HG03039 (cell line): ENCODE measurements at regions not wholly inside any gene's neighbourhood (a gene's known extent, or its start where the extent isn't known, plus 50 kb on each side); places are given as distances from the start of the nearest gene placed in this dataset.
"Not testable (repeated sequence)": the region's sequence is repeated elsewhere in the genome, so short reads cannot be mapped to it uniquely, and the experiment has no call there.

Source experiments
- ATAC-seq: cut with Tn5 transposase; IDR thresholded peaks from one replicate; pipeline ENCODE4 v1.9.1; 2021; ENCODE audit warnings: mild to moderate bottlenecking, moderate library complexity; ENCODE audit not compliant: unreplicated experiment

DNA sequence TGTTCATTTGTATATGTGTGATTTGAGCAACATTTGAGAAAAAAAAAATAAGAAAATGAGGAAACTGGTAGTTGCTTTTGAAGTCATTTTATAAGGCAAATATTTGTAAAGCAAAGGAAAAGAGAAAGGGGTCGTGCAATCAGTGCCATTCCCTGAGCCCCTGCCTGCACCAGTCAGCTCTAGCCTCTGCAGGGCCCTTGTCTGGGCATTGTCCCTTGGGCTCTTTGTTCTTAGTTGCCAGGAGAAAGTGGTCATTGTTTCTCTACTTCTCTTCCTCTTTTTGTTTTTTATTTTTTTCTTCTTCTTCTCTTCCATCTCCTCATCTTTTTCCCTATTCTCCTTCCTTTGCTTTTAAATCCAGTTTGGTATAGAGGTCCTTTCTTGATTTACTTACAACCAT is 175.3 kb upstream of the CREB1 start:
- no peak for ATAC-seq

- no peak for ATAC-seq
These were observed 173.2 kb upstream of the CREB1 start for GRCh38 chr2:207356567-207356966.

DNA sequence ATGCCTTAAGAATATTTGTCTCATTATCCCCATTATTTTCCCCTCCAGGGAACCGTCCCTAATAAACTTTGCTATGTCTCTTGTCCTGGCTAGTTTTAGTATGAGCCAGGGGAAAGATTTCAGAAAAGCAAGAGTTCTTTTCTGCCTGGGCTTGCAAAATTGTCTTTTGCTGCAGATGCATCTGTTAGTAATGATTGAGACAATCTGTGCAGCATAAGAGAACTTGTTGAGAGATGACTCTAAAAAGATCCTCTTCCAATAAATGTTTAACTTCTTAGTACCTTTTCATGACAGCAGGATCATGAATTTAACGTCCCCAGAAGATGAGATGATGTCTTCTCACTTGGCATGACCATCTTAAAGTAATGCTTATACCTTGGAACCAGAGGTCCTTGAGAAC is 172.5 kb upstream of the CREB1 start:
- no peak for ATAC-seq

GRCh38 chr2:207362716-207363115 is 167.0 kb upstream of the CREB1 start:
- no peak for ATAC-seq

DNA sequence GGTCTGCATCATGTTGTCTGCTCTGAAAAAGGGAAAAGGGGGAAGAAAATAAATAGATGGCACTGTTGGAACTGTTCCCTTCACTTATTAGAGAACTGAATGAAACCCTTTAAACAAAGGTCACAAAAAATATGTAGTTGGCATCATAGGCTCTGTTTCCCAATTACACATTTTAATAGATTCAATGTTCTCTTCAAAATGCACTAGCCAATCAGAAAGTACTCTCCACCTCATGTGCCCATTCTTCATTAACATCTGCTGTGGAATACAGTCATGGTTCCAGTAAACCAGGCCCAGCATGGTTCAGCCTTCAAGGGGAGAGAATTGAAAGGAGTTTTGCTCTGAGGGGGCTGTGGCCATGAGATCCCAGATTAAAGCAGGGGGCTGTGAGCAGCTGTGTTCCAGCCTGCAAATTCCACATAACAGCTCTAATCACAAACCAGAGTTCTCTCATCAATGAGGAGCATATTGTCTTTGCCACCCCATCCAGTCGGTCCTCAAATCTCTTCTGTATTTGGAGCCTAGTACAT is 165.9 kb upstream of the CREB1 start:
- no peak for ATAC-seq

- ATAC-seq: no peak
These were observed 159.1 kb upstream of the CREB1 start for GRCh38 chr2:207370646-207371045.

DNA sequence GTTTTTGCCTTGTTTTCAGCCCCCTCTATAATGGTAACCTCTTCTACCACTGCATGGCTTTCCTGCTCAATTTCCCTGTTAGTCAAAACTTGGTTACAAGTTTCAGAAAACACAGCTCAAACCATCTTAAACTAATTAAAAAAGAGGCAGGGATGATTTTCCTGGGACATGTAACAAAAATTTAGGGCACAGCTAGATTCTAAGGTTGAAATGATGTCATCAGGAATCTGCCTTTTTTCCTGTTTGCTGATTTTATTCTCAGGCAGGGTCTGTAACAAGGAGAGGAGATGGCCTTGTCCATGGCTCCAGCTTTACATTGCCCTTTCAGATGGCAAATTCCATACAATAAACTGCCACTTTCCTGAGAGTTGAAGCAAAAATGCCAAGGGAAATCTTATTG is 157.9 kb upstream of the CREB1 start:
- ATAC-seq: no peak

- no peak for ATAC-seq
These were observed 157.3 kb upstream of the CREB1 start for GRCh38 chr2:207372483-207372882.

DNA sequence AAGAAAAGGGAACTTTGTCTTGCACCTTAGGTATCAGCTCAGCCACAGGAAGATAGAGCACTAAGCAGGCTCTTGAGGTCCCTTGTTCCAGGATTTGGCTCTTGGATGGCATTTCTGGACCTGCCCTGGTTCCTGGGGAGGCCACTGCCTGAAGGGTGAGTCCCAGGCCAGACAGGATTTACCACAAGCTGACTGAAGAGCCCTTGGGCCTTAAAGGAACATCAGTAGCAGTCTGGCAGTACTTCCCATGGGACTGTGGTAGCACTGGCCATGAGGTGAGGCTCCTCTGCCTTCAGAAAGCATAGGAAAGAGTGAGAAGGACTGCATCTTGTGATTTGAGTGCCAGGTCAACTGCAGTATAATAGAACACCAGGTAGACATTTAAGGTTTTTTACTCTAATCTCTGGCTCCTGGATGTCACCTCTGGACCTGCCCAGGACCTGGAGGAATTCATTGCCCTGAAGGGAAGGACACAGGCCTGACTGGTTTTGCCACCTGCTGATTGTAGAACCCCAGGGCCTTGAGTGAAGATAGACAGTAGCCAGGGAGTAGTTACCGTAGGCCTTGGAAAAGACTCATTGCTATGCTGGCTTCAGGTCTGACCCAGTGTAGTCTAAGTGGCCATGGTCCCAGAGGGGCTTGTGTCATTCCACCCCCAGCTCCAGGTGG is 154.4 kb upstream of the CREB1 start:
- no peak for ATAC-seq

DNA sequence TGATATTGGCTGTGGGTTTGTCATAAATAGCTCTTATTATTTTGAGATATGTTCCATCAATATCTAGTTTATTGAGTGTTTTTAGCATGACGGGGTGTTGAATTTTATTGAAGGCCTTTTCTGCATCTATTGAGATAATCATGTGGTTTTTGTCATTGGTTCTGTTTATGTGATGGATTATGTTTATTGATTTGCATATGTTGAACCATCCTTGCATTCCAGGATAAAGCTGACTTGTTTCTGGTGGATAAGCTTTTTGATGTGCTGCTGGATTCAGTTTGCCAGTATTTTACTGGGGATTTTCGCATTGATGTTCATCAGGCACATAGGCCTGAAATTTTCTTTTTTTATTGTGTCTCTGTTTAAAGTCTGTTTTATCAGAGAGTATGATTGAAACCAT is 151.1 kb upstream of the CREB1 start:
- not testable (repeated sequence) for ATAC-seq

- ATAC-seq: no peak
These were observed 144.7 kb upstream of the CREB1 start for GRCh38 chr2:207385076-207385475.

DNA sequence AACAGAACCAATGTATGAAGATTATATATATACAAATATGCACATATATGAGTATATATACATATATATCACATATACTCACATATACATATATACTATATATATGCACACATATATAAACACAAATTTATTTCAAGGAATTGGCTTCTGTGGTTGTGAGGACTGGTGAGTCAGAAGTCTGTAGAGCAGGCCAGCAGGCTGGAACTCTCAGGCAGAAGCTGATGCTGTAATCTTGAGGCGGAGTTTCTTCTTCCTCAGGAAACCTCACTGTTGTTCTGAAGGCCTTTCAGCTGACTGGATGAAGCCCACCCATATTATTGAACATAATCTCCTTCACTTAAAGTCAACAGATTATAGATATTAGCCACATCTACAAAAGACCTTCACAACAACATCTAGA is 143.9 kb upstream of the CREB1 start:
- no peak for ATAC-seq

GRCh38 chr2:207387001-207387571 is 142.7 kb upstream of the CREB1 start:
- ATAC-seq: no peak

DNA sequence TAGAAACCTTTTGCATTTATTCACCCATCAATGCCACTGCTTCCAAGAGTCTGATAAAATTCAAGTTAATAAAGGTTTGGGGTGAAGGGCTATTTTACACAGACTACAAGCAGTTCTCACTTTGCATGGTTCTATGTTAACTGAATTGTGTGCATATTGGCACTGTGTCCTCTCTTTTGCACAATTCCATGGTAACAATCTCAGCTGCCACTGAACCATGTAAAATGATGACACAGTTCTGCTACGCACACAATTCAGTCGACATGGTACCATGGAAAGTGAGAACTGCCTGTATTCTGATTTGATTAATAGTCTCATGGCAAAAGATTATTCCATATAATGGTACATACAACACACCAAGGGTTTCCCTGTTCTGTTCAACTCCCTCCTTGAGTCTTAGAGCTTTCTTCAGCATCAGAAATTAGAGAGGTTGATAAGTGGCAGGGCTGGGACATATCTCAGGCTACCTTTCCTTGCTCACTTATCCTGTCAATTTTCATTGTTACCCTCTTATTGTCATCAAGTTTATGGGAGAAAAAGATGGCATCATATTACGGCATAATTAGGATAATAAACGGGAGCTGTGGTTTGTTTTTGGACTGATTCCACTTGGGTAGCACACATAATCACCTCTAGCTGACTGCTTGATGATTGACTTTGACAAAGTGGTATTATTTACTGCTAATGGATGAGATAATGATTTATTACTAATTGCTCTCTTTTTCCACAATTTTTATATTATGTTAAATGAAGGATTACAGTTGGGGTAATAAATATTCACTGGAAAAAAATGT is 139.3 kb upstream of the CREB1 start:
- no peak for ATAC-seq

GRCh38 chr2:207394203-207394781 is 135.5 kb upstream of the CREB1 start:
- ATAC-seq: no peak

DNA sequence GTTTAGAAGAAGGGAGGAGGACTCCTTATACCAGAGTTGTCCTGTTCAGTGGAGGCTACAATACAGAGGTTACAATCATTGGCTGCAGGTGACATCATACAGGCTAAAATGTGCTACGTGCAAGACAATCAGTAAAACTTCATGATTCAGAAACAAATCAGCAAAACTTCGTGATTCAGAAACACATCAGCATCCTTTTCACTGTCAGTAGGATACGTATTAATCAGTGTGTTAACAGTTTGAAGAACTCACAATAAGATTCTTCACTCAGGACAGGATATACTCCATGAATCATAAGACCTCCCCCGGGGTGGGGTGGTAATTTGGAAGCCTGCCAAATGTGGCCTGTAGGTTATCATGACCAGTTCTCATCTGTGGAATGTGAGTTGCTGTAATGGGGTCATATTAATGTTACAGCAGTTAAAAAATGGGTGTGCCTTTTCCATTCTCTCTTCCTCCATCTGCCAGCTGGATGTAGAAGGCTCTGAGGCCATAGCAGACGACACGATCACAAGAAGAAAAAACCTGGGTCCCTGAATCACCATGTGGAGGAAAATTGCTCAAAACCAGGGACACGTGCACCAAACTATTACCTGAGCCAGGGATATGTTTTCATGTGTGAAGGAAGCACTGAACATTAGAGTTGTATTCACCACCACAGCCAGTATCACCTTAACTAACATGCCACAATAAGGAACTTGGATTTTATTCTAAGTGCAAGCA is 134.8 kb upstream of the CREB1 start:
- no peak for ATAC-seq

- no peak for ATAC-seq
These were observed 134.1 kb upstream of the CREB1 start for GRCh38 chr2:207395535-207396251.

DNA sequence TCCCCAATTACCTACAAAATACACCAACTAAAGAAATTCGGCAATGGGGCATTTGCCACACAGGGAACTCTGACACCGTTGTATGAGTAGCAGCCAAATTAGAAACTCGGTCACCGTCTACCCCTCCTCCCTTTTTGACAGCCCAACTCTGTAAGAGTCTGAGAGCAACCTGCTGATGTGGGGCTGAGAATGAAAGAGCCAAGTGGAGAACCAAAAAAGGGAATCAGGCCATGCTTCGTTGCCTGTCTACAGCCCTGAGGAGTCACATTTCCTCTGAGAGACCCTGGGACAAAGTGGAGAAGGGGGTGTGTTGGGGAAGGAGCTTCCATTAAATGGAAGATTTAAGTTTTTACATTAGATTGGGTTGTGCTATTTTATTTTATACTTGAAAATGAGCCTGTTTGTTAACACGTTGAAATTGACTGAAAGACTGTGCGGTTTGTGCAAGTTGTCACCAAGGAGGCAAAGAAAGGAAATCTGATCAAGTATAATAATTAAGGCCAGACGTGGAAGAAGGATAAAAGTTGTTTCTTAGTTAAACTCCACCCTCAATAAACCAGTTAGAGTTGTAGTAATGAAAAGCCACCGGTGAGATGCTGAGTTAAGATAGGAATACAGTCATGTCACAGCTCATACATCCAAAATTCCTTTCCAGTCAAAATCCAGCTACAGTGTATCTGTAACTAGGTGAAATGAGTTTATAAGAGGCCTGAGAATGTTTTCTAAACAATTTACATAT is 131.7 kb upstream of the CREB1 start:
- ATAC-seq: no peak

DNA sequence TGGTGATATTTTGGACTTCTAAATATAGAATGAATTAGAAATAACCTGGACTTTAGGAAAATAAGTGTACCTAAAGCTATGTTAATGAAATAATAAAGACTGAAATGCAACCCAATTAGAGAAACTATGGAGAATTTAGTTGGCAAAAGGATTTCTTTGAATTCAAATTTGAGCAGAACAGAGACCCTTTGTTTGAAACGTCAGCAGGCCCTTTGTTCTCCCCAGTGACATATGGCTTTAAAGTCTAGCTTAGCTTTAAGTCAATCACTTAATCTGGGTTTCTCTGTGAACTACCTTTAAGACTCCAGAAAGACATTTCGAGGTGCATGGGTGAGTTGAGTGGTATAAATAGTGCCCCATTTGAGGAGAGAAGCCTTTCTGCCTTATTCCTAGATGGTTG is 130.5 kb upstream of the CREB1 start:
- ATAC-seq: no peak

- ATAC-seq: no peak
These were observed 128.4 kb upstream of the CREB1 start for GRCh38 chr2:207401338-207401737.
